GM21528 (cell line): ENCODE measurements at regions not wholly inside any gene's neighbourhood (a gene's known extent, or its start where the extent isn't known, plus 50 kb on each side); places are given as distances from the start of the nearest gene placed in this dataset.
"Not testable (repeated sequence)": the region's sequence is repeated elsewhere in the genome, so short reads cannot be mapped to it uniquely, and the experiment has no call there.

Experiments
- ATAC-seq: cut with Tn5 transposase; IDR thresholded peaks from one replicate; pipeline ENCODE4 v1.9.1; 2021; ENCODE audit warnings: mild to moderate bottlenecking, moderate library complexity; ENCODE audit not compliant: unreplicated experiment, low FRiP score

GRCh38 chr18:29780816-29781215 is 1261.7 kb downstream of the DSC3 start:
- ATAC-seq, result no peak

DNA sequence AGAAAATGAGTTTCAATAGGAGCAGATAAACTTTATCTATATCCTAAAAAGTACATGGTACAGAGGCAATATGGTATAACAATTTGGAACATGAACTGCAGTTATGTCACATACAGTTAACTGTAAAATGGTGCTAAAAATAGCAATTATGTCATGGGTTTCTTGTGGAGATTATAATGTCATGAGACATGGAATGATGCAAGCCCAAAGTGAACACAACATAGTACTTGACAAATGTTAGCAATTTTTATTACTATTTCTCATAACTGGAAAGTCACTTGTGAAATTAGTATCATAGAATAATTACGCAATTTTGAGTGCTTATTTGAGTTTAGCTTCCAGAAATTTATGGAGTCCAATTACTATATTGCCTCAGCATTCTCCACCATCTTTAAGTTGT is 1263.4 kb downstream of the DSC3 start:
- no peak for ATAC-seq

DNA sequence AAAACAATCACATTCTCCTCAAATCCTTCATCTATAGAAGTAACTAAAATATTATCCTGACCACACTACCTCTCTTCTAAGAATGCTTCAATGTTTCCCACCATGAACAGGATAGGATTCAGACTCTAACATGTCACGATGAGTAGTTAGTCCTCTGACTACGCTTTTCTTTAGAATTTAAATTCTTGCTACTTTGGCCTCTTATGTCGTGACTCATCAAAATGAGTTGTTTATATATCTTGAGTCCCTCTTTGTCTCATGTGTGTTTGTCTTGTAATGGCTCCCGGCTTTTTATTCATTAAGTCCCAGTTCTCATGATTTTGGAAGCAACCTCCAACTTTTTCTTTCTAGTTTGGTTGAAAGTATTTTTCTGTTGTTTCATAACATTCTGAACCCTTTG is 1289.2 kb downstream of the DSC3 start:
- ATAC-seq, result no peak

DNA sequence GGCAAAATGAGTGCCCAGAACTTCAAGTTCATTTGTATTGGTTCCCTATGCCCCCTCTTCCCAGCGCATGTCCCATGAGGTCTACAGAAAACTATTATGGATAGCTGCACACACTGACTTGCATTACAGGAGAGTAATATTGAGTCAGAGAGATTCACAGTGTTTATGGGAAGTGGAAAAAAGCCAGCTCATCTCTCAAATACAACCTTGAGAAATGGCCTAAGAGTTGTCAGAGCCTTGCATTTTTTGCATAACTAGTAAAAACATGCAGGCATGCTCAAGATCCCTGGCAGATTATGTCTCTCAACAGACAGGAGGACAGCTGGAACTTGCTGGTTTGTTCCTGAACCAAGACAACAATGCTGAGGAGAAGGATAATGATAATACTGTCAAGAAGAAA is 1292.8 kb downstream of the DSC3 start:
- no peak for ATAC-seq

- ATAC-seq, result no peak
Observed at GRCh38 chr18:29741461-29741860, 1301.1 kb downstream of the DSC3 start.

GRCh38 chr18:29737620-29738019 is 1304.9 kb downstream of the DSC3 start:
- ATAC-seq, result no peak

- ATAC-seq, result no peak
Observed at GRCh38 chr18:29737190-29737589, 1305.4 kb downstream of the DSC3 start.

- ATAC-seq, result no peak
Observed at GRCh38 chr18:29730073-29730472, 1312.5 kb downstream of the DSC3 start.

GRCh38 chr18:29726646-29727045 is 1315.9 kb downstream of the DSC3 start:
- ATAC-seq, result no peak

- not testable (repeated sequence) for ATAC-seq
Observed at GRCh38 chr18:29723486-29723885, 1319.1 kb downstream of the DSC3 start.

DNA sequence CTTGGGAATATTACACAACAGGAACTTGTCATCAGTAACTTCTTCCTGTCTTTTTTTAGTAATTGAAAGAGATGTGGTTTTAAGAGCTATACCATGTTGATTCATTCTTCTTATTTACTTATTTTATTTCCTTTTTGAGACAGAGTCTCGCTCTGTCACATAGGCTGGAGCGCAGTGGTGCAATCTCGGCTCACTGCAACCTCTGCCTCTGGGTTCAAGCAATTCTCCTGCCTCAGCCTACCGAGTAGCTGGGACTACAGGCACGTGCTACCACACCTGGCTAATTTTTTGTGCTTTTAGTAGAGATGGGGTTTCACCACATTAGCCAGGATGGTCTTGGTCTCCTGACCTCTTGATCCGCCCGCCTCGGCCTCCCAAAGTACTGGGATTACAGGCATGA is 1326.6 kb downstream of the DSC3 start:
- not testable (repeated sequence) for ATAC-seq

GRCh38 chr18:29712785-29713184 is 1329.8 kb downstream of the DSC3 start:
- ATAC-seq, result no peak

- ATAC-seq, result no peak
Observed at GRCh38 chr18:29711932-29712331, 1330.6 kb downstream of the DSC3 start.

DNA sequence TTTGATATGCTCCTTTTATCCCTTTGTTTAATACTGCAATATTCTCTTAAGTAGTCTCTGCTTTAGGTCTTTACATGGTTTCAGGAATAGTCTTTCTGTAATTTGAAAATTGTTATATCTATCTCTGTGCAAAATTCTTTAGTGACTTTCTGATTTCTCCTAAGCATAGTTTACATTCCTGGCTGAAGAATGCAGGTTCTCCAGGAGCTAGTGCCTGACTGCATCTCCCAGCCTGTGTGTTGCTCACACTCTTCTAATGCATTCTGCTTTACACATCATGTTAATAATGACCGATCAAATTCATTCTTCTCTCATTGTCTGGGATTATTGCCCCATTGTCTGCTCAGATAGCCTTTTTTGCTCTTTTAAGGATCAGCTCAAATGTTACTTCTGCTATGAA is 1349.2 kb downstream of the DSC3 start:
- ATAC-seq, result no peak

GRCh38 chr18:29681578-29681977 is 1361.0 kb downstream of the DSC3 start:
- ATAC-seq, result no peak

DNA sequence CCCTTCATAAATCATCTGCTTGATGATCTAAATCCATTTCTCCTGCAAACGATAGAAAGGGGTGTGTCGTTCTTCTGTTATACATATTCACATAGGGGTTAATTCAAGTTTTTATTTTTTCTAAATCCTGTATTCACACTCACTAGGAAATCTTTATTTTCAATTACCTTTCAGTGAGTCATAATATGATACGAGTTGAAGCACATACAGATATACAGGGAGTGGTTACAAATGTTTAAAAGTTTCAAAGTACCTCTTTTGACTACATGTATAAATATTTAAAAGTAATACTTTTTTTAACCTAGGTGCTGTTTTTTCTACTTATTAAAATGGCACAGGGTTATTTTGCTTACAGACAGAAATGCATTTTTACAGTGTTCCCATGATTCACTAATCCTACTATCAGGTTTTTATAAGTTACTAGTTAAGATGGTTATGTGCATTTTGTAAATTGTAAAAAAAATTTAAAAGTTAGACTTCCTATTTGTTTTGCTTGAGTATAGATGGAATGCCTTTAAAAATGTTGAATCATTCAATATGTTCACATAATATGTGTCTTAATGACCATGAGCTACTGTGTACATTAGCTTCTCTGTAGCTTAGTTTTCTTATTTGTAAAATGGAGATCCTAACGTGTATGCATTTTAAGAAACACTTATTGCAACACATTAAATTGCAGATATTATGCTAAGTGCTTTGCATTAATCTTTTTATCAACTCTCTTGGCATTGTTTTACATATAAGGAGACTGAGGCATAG is 1378.1 kb downstream of the DSC3 start:
- ATAC-seq, result no peak

DNA sequence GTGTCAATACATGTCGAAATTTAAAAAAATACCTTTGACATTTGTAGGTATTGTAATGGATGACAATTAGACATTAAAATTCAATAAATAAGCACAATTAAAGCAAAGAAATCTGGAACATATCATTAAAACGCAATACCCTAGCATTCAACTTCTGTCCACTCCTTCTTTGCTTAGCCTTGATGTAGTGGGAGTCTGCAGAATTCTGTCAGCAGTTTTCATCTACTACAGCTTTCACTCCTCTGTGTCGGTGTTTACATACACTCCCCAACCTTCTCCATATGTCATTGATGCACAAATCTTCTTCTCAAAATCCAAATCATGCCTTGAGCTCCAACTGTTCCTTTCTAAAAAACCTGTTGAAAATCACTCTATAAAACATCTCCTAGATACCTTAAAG is 1380.6 kb downstream of the DSC3 start:
- no peak for ATAC-seq

- no peak for ATAC-seq
Observed at GRCh38 chr18:29660777-29661176, 1381.8 kb downstream of the DSC3 start.

DNA sequence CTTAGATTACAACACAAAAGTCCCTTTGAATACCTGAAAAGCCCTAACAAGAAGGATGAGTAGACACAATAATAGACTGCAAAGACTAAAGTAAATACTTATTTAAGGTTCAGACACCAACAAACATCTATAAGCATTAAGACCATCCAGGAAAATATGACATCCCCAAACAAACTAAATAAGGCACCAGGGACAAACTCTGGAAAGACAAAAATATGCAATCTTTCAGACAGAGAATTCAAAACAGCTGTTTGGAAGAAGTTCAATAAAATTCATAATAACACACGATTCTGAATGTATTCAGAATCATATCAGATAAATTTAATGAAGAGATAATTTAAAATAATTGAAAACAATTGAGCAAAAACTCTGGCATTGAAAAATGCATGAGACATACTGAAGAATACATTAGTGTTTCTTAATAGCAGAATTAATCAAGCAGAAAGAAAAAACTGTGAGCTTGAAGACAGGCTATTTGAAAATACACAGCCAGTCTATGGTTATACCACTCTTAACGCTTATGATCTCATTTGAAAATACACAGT is 1388.8 kb downstream of the DSC3 start:
- ATAC-seq, result no peak

DNA sequence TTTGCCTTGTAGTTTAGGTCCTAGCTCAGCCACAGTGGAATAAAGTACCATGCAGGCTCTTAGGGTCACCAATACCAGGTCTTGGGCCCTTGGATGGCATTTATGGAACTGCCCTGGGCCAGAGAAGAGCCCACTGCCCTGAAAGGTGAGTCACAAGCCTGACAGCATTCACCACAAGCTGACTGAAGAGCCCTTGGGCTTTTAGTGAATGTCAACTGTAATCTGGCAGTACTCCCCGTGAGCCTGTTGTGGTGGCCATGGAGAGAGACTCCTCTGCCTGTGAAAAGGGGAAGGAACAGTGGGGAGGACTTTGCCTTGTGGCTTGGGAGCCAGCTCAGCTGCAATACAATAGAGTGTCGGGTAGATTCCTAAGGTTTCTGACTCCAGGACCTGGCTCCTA is 1389.7 kb downstream of the DSC3 start:
- ATAC-seq, result no peak

GRCh38 chr18:29651122-29651680 is 1391.3 kb downstream of the DSC3 start:
- ATAC-seq, result no peak

- no peak for ATAC-seq
Observed at GRCh38 chr18:29648891-29649290, 1393.7 kb downstream of the DSC3 start.
